Small intestine (tissue), 7 donors: ENCODE measurements at regions not wholly inside any gene's neighbourhood (a gene's known extent, or its start where the extent isn't known, plus 50 kb on each side); places are given as distances from the start of the nearest gene placed in this dataset.

ENCODE experiments used
- DNase-seq, 2 donors: peaks; one replicate each; pipeline versions ENCODE4 v3.0.0 to v3.0.0-alpha.2; 2013
- FAIRE-seq: peaks from 2 replicates; lab custom pipeline; 2012; peaks lifted over from hg19 to GRCh38; lab: Jason Lieb, UNC
- H3K27ac ChIP-seq, 3 donors: one replicate each; pipeline ENCODE4 v1.5.1; 2013; ENCODE audit warnings: low read length in 2 of 3, mild to moderate bottlenecking in 2 of 3, control low read depth in 1 of 3, inconsistent platforms in 1 of 3, low read depth in 1 of 3, moderate library complexity in 1 of 3
- H3K27me3 ChIP-seq, 3 donors: one replicate each; pipeline ENCODE4 v1.6.1; 2013; ENCODE audit warnings: low read length in 3 of 3, inconsistent platforms in 1 of 3; ENCODE audit not compliant: control insufficient read depth in 3 of 3, insufficient read depth in 3 of 3
- H3K36me3 ChIP-seq, 3 donors: one replicate each; pipeline ENCODE4 v1.6.1; 2013; ENCODE audit warnings: low read length in 3 of 3, inconsistent platforms in 1 of 3, low read depth in 1 of 3, mild to moderate bottlenecking in 1 of 3, moderate library complexity in 1 of 3; ENCODE audit not compliant: control insufficient read depth in 3 of 3, insufficient read depth in 2 of 3
- H3K4me1 ChIP-seq, 3 donors: one replicate each; pipeline ENCODE4 v1.6.1; 2013; ENCODE audit warnings: low read length in 2 of 3, inconsistent platforms in 1 of 3, low read depth in 1 of 3, mild to moderate bottlenecking in 1 of 3, moderate library complexity in 1 of 3; ENCODE audit not compliant: control insufficient read depth in 3 of 3, insufficient read depth in 2 of 3
- H3K4me3 ChIP-seq, 3 donors: one replicate each; pipeline ENCODE4 v1.5.1; 2013; ENCODE audit warnings: low read length in 3 of 3, control low read depth in 1 of 3, inconsistent platforms in 1 of 3, low read depth in 1 of 3, mild to moderate bottlenecking in 1 of 3, moderate library complexity in 1 of 3
- H3K9me3 ChIP-seq, 2 donors: one replicate each; pipeline ENCODE4 v1.6.1; 2013; ENCODE audit warnings: low read depth in 1 of 2, low read length in 1 of 2; ENCODE audit not compliant: control insufficient read depth in 2 of 2, insufficient read depth in 1 of 2
- WGBS, 3 donors: extraction: QIAGEN DNeasy Blood & Tissue Kit; methylation state at CpG; one replicate each; pipeline ENCODE4 v1.1.7; 2013; 5-methylcytosine and 5-hydroxymethylcytosine counted together
- donor health status: healthy with polysubstance abuse.
- donor health status: control.
- donor health status: control.
- donor health status: Bipolar disorder and iron deficiency.
- donor health status: healthy.

GRCh38 chr12:13582421-13582820, 385.9 kb downstream of the EMP1 start:
- no peak for FAIRE-seq
- Histone ChIP-seq H3K4me3 (no peak overlapping the region), H3K36me3 (no peaks in the 10 kb centered on the region), H3K4me1 (peaks cover 2% of the 10 kb centered on the region in 3 donors), H3K9me3 (no peaks in the 10 kb centered on the region), H3K27ac (no peak overlapping the region), H3K27me3 (no peaks in the 10 kb centered on the region)
- no peak for DNase-seq
- 35 to 37% (median 36%) methylated on average over 4 of the region's 4 CpGs for WGBS, 3 donors

DNA sequence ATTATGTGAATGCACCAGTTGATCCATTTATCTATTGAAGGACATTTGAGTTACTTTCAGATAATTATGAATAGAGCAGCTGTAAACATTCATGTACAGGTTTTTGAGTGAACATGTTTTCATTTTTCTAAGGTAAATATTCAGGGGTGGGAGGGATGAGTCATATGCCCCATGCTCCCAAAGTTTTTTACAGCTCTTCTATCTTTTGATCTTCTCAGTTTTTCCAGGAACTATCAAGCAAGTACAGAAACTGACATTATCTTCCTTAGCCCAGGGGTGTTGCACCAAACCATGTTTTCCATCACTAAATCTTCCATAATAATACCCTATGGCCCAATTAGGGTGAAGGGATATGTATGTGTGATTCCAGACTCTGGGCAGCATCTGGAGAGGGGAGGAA, 384.5 kb downstream of the EMP1 start:
- H3K27ac ChIP-seq, result no peak overlapping the region
- no peak overlapping the region for H3K4me3 ChIP-seq
- no peaks in the 10 kb centered on the region for H3K27me3 ChIP-seq
- no peak for FAIRE-seq
- H3K36me3 ChIP-seq, result no peaks in the 10 kb centered on the region
- no peaks in the 10 kb centered on the region for H3K9me3 ChIP-seq
- H3K4me1 ChIP-seq, result peaks cover 2% of the 10 kb centered on the region in 3 donors
- no peak for DNase-seq

- peaks cover 2% of the 10 kb centered on the region in 3 donors for H3K4me1 ChIP-seq
- WGBS, 3 donors, result 83 to 93% (median 86%) methylated on average over 1 of the region's 1 CpG
- H3K9me3 ChIP-seq, result no peaks in the 10 kb centered on the region
- H3K4me3 ChIP-seq, result no peak overlapping the region
- H3K27ac ChIP-seq, result no peak overlapping the region
- DNase-seq (no peak), FAIRE-seq (no peak)
- H3K27me3 ChIP-seq, result no peaks in the 10 kb centered on the region
- H3K36me3 ChIP-seq, result no peaks in the 10 kb centered on the region
Observed at GRCh38 chr12:13580206-13580605, 383.7 kb downstream of the EMP1 start.

DNA sequence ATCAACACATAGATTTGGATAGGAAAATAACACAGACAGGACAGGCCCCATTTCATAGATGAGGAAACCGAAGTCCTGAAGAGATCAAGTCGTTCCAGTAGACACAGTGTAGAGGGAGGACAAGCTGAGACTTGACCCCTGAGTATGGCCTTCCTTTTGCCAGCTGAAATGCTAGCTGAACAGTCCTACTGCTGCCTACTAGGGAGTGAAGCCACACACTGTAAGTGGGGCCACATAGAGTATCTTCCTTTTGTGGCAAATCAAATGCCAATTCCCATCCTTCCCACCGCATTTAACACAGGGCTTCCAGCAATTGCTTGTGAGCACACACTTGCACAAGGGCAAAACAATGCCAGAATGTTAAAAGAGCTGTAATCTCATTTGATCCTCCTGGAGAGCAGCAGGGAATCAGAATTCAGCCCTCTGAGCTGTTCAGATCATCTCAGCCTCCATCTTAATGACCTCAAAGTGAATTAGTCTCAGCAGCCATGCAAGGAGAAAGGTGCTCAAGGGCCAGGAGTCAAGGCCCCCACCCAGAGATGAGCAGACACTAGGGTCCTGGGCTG, 380.5 kb downstream of the EMP1 start:
- H3K9me3 ChIP-seq, result no peaks in the 10 kb centered on the region
- peaks cover 0 to 2% (median 1%) of the 10 kb centered on the region in 3 donors for H3K4me1 ChIP-seq
- no peaks in the 10 kb centered on the region for H3K36me3 ChIP-seq
- FAIRE-seq (no peak), DNase-seq (no peak)
- 86 to 92% (median 86%) methylated on average over 3 of the region's 3 CpGs for WGBS, 3 donors
- no peak overlapping the region for H3K27ac ChIP-seq
- no peak overlapping the region for H3K4me3 ChIP-seq
- no peaks in the 10 kb centered on the region for H3K27me3 ChIP-seq

- Histone ChIP-seq H3K9me3 (no peaks in the 10 kb centered on the region), H3K27ac (no peak overlapping the region), H3K4me3 (no peak overlapping the region), H3K4me1 (no peaks in the 10 kb centered on the region), H3K36me3 (no peaks in the 10 kb centered on the region), H3K27me3 (no peaks in the 10 kb centered on the region)
- DNase-seq (peak; percentile 17 to 26), FAIRE-seq (no peak)
- WGBS, 3 donors, result 33 to 44% (median 42%) methylated on average over 3 of the region's 3 CpGs
Observed at GRCh38 chr12:13573698-13574321, 377.3 kb downstream of the EMP1 start.

GRCh38 chr12:13571035-13571434, 374.5 kb downstream of the EMP1 start:
- Histone ChIP-seq H3K27ac (no peak overlapping the region), H3K4me1 (no peaks in the 10 kb centered on the region), H3K4me3 (no peak overlapping the region), H3K9me3 (no peaks in the 10 kb centered on the region), H3K36me3 (no peaks in the 10 kb centered on the region), H3K27me3 (no peaks in the 10 kb centered on the region)
- 85 to 100% (median 85%) methylated on average over 2 of the region's 2 CpGs for whole genome bisulfite sequencing, 3 donors
- no peak for FAIRE-seq
- no peak for DNase-seq

- H3K27me3 ChIP-seq, result no peaks in the 10 kb centered on the region
- H3K4me3 ChIP-seq, result no peak overlapping the region
- FAIRE-seq, result no peak
Observed at GRCh38 chr12:13570005-13570694, 373.6 kb downstream of the EMP1 start.

DNA sequence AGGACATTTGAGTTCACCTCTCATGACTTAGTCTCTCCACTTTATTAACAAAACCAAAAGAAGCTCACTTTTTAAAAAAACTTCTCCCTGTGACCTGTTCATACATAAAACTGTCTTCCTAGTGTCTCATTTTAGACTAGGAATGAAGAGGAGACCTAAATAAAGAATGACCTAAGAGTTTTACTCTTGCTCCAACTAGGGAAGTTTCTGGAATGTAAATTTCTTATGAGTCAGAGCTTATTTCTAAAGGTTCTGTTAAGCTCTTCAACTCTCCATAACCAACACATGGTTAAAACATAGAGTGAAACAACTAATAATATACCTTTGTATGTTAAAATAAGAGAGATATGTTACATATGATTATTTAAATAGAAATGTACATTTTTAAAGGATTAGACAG, 369.8 kb downstream of the EMP1 start:
- DNase-seq, result no peak
- Histone ChIP-seq H3K27me3 (no peaks in the 10 kb centered on the region), H3K4me1 (no peaks in the 10 kb centered on the region), H3K36me3 (no peaks in the 10 kb centered on the region), H3K4me3 (no peak overlapping the region), H3K27ac (no peak overlapping the region), H3K9me3 (no peaks in the 10 kb centered on the region)
- no peak for FAIRE-seq

More at GRCh38 chr12:13570005-13570694, 373.6 kb downstream of the EMP1 start:
- DNase-seq, result no peak
- no peaks in the 10 kb centered on the region for H3K4me1 ChIP-seq
- 64 to 69% (median 67%) methylated on average over 1 of the region's 1 CpG for WGBS, 3 donors
- H3K9me3 ChIP-seq, result no peaks in the 10 kb centered on the region
- no peak overlapping the region for H3K27ac ChIP-seq
- no peaks in the 10 kb centered on the region for H3K36me3 ChIP-seq
